ENCODE measurements at regions not wholly inside any gene's neighbourhood (a gene's known extent, or its start where the extent isn't known, plus 50 kb on each side); places are given as distances from the start of the nearest gene placed in this dataset.

GRCh38 chr22:48607901-48608662, 1219.6 kb downstream of the BRD1 start:
- no peaks in the 10 kb centered on the region for H3K27me3 ChIP-seq (ENCODE audit: control insufficient read depth, low read length)
- H4K20me1 ChIP-seq (ENCODE audit: control insufficient read depth, insufficient read depth, low read depth, low read length): no peaks in the 10 kb centered on the region
- H3K27ac ChIP-seq (ENCODE audit: low read depth, low read length): no peak overlapping the region
- H3K4me2 ChIP-seq (ENCODE audit: low read length): no peak overlapping the region
- H3K9me3 ChIP-seq (ENCODE audit: control insufficient read depth, insufficient read depth, low read length): peaks cover 20% of the 10 kb centered on the region; the same call in 1 of the 2 replicates
- no peaks in the 10 kb centered on the region for H3K36me3 ChIP-seq (ENCODE audit: control insufficient read depth, low read length)
- no peaks in the 10 kb centered on the region for H3K4me1 ChIP-seq (ENCODE audit: control insufficient read depth, low read length)
- no peaks in the 10 kb centered on the region for H3K79me2 ChIP-seq (ENCODE audit: control insufficient read depth, low read length)
- H3K4me3 ChIP-seq (ENCODE audit: low read length): no peak overlapping the region
- no peaks in the 10 kb centered on the region for H3K9me2 ChIP-seq (replicated peaks; ENCODE audit: control insufficient read depth, low read length)
- H3F3A ChIP-seq (ENCODE audit: control insufficient read depth, insufficient read depth): no peaks in the 10 kb centered on the region
- TF ChIP-seq, protein P1, sequence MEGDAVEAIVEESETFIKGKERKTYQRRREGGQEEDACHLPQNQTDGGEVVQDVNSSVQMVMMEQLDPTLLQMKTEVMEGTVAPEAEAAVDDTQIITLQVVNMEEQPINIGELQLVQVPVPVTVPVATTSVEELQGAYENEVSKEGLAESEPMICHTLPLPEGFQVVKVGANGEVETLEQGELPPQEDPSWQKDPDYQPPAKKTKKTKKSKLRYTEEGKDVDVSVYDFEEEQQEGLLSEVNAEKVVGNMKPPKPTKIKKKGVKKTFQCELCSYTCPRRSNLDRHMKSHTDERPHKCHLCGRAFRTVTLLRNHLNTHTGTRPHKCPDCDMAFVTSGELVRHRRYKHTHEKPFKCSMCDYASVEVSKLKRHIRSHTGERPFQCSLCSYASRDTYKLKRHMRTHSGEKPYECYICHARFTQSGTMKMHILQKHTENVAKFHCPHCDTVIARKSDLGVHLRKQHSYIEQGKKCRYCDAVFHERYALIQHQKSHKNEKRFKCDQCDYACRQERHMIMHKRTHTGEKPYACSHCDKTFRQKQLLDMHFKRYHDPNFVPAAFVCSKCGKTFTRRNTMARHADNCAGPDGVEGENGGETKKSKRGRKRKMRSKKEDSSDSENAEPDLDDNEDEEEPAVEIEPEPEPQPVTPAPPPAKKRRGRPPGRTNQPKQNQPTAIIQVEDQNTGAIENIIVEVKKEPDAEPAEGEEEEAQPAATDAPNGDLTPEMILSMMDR (IDR thresholded peaks at IDR 0.05; ENCODE audit: low read depth, low read length, poor library complexity, severe bottlenecking): no peak
- no peak for TF ChIP-seq EZH2phosphoT487 (IDR thresholded peaks at IDR 0.05; ENCODE audit: borderline replicate concordance, low read length)

DNA sequence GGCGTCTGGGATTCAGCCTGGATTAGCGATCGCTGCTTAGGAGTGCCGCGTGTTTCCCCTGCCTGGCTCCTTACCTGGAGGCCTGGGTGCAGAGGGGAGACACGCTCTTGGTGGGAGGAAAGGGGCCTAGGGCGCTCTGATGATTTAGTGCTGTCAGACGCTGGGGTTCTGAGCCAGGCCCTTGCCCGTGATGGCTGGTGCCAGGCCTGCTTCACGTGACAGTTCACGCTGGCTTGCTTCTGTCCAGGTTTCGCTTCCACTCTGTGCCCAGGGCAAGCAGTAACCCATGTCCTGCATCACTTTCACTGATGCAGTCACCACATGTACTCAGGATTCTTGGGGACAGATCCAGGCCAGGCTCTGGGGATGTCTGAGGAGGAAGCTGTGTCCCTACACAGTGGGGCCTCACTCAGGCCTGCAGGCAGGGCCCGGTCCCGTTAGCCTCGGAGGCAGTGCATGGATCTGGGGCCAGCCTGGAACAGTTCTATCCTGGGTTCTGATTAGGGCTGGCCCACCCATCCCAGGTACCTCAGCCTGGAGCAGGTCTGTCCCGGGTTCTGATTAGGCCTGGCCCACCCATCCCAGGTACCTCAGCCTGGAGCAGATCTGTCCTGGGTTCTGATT, 1220.9 kb downstream of the BRD1 start:
- no peak overlapping the region for H3K27ac ChIP-seq (ENCODE audit: low read depth, low read length)
- no peaks in the 10 kb centered on the region for H4K20me1 ChIP-seq (ENCODE audit: control insufficient read depth, insufficient read depth, low read depth, low read length)
- no peaks in the 10 kb centered on the region for H3K4me1 ChIP-seq (ENCODE audit: control insufficient read depth, low read length)
- H3K4me2 ChIP-seq (ENCODE audit: low read length): no peak overlapping the region
- H3K9me2 ChIP-seq (replicated peaks; ENCODE audit: control insufficient read depth, low read length): no peaks in the 10 kb centered on the region
- H3F3A ChIP-seq (ENCODE audit: control insufficient read depth, insufficient read depth): no peaks in the 10 kb centered on the region
- H3K4me3 ChIP-seq (ENCODE audit: low read length): no peak overlapping the region
- H3K36me3 ChIP-seq (ENCODE audit: control insufficient read depth, low read length): no peaks in the 10 kb centered on the region
- H3K27me3 ChIP-seq (ENCODE audit: control insufficient read depth, low read length): no peaks in the 10 kb centered on the region
- TF ChIP-seq, protein P1 (IDR thresholded peaks at IDR 0.05; ENCODE audit: low read depth, low read length, poor library complexity, severe bottlenecking): no peak
- no peak for TF ChIP-seq EZH2phosphoT487 (IDR thresholded peaks at IDR 0.05; ENCODE audit: borderline replicate concordance, low read length)
- no peaks in the 10 kb centered on the region for H3K79me2 ChIP-seq (ENCODE audit: control insufficient read depth, low read length)
- H3K9me3 ChIP-seq (ENCODE audit: control insufficient read depth, insufficient read depth, low read length): peaks cover 31% of the 10 kb centered on the region; the same call in 1 of the 2 replicates

- Histone ChIP-seq H3K9me3 (ENCODE audit: control insufficient read depth, insufficient read depth, low read length) (peaks cover 31% of the 10 kb centered on the region; the same call in 1 of the 2 replicates), H3K79me2 (ENCODE audit: control insufficient read depth, low read length) (no peaks in the 10 kb centered on the region), H3K27me3 (ENCODE audit: control insufficient read depth, low read length) (no peaks in the 10 kb centered on the region), H3K4me2 (ENCODE audit: low read length) (no peak overlapping the region), H3K9me2 (replicated peaks; ENCODE audit: control insufficient read depth, low read length) (no peaks in the 10 kb centered on the region), H3K4me1 (ENCODE audit: control insufficient read depth, low read length) (no peaks in the 10 kb centered on the region), H3K27ac (ENCODE audit: low read depth, low read length) (no peak overlapping the region), H4K20me1 (ENCODE audit: control insufficient read depth, insufficient read depth, low read depth, low read length) (no peaks in the 10 kb centered on the region), H3K36me3 (ENCODE audit: control insufficient read depth, low read length) (no peaks in the 10 kb centered on the region), H3K4me3 (ENCODE audit: low read length) (no peak overlapping the region), H3F3A (ENCODE audit: control insufficient read depth, insufficient read depth) (no peaks in the 10 kb centered on the region)
- no peak for TF ChIP-seq EZH2phosphoT487 (IDR thresholded peaks at IDR 0.05; ENCODE audit: borderline replicate concordance, low read length)
- TF ChIP-seq, protein P1 (IDR thresholded peaks at IDR 0.05; ENCODE audit: low read depth, low read length, poor library complexity, severe bottlenecking): no peak
These were observed 1221.7 kb downstream of the BRD1 start for GRCh38 chr22:48605856-48606481.
